Mesenchymal stem cell (in vitro differentiated cells and primary cell): ENCODE measurements at regions not wholly inside any gene's neighbourhood (a gene's known extent, or its start where the extent isn't known, plus 50 kb on each side); places are given as distances from the start of the nearest gene placed in this dataset.

ENCODE experiments used
- DNase-seq: peaks from one replicate; pipeline ENCODE4 v3.0.0-alpha.2; 2013
- H2AFZ ChIP-seq: one replicate; pipeline ENCODE4 v1.6.1; 2013; ENCODE audit warnings: low read depth, mild to moderate bottlenecking, control low read depth, inconsistent platforms, low read length, moderate library complexity
- H2AK5ac ChIP-seq: 2 replicates; pipeline ENCODE4 v1.6.1; 2013; ENCODE audit warnings: low read length, moderate library complexity, mild to moderate bottlenecking, inconsistent platforms; ENCODE audit not compliant: severe bottlenecking
- H2BK120ac ChIP-seq: one replicate; pipeline ENCODE4 v1.6.1; 2013; ENCODE audit warnings: low read depth, mild to moderate bottlenecking, inconsistent platforms, low read length, moderate library complexity
- H2BK12ac ChIP-seq, 2 experiments: one replicate each; pipeline ENCODE4 v1.6.1; 2013; ENCODE audit warnings: inconsistent platforms in 2 of 2, low read length in 2 of 2, mild to moderate bottlenecking in 2 of 2, moderate library complexity in 2 of 2, control low read depth in 1 of 2
- H2BK15ac ChIP-seq: one replicate; pipeline ENCODE4 v1.6.1; 2013; ENCODE audit warnings: mild to moderate bottlenecking, low read depth, inconsistent platforms; ENCODE audit not compliant: poor library complexity, severe bottlenecking
- H2BK5ac ChIP-seq: 2 replicates; pipeline ENCODE4 v1.6.1; 2013; ENCODE audit warnings: low read depth, mild to moderate bottlenecking, low read length, control low read depth, inconsistent platforms; ENCODE audit not compliant: poor library complexity, severe bottlenecking
- H3K14ac ChIP-seq, 2 experiments: one replicate each; pipeline ENCODE4 v1.6.1; 2013; ENCODE audit warnings: inconsistent platforms in 2 of 2, low read length in 2 of 2, control low read depth in 1 of 2, mild to moderate bottlenecking in 1 of 2, moderate library complexity in 1 of 2
- H3K18ac ChIP-seq, 2 experiments: one replicate each; pipeline ENCODE4 v1.6.1; 2013; ENCODE audit warnings: inconsistent platforms in 2 of 2, low read length in 2 of 2, control low read depth in 1 of 2, low read depth in 1 of 2, mild to moderate bottlenecking in 1 of 2
- H3K23ac ChIP-seq, 2 experiments: one replicate each; pipeline ENCODE4 v1.6.1; 2013; ENCODE audit warnings: inconsistent platforms in 2 of 2, low read length in 2 of 2, mild to moderate bottlenecking in 2 of 2, moderate library complexity in 2 of 2, control low read depth in 1 of 2
- H3K27ac ChIP-seq: 2 replicates; pipeline ENCODE4 v1.5.1; 2013; ENCODE audit warnings: mild to moderate bottlenecking, moderate library complexity, low read length, control low read depth, inconsistent platforms; ENCODE audit not compliant: poor library complexity, severe bottlenecking
- H3K27me3 ChIP-seq, 2 experiments: 2 replicates each; pipeline versions ENCODE4 v1.6.1 to v1.7.0; 2013; ENCODE audit warnings: low read length in 2 of 2, mild to moderate bottlenecking in 2 of 2, moderate library complexity in 2 of 2, control low read depth in 1 of 2, inconsistent platforms in 1 of 2; ENCODE audit not compliant: control insufficient read depth in 1 of 2, insufficient read depth in 1 of 2
- H3K36me3 ChIP-seq, 2 experiments: 2 replicates each; pipeline versions ENCODE4 v1.6.1 to v1.7.0; 2013; ENCODE audit warnings: low read length in 2 of 2, control low read depth in 1 of 2, inconsistent platforms in 1 of 2, low read depth in 1 of 2, mild to moderate bottlenecking in 1 of 2; ENCODE audit not compliant: insufficient read depth in 2 of 2, control insufficient read depth in 1 of 2
- H3K4ac ChIP-seq, 2 experiments: one replicate each; pipeline ENCODE4 v1.6.1; 2013; ENCODE audit warnings: inconsistent platforms in 2 of 2, low read length in 2 of 2, mild to moderate bottlenecking in 2 of 2, moderate library complexity in 2 of 2, control low read depth in 1 of 2, low read depth in 1 of 2
- H3K4me1 ChIP-seq: 2 replicates; pipeline ENCODE4 v1.6.1; 2013; ENCODE audit warnings: low read depth, low read length, control low read depth; ENCODE audit not compliant: control insufficient read depth, insufficient read depth
- H3K4me2 ChIP-seq: 2 replicates; pipeline ENCODE4 v1.6.1; 2013; ENCODE audit warnings: low read length, mild to moderate bottlenecking, inconsistent platforms; ENCODE audit not compliant: poor library complexity, severe bottlenecking
- H3K4me3 ChIP-seq, 2 experiments: 2 replicates each; pipeline versions ENCODE4 v1.5.1 to v1.7.0; 2013; ENCODE audit warnings: low read length in 2 of 2, mild to moderate bottlenecking in 2 of 2, control low read depth in 1 of 2, low read depth in 1 of 2; ENCODE audit not compliant: insufficient read depth in 1 of 2
- H3K79me1 ChIP-seq: replicated peaks from 2 replicates; pipeline ENCODE4 v1.6.1; 2013; ENCODE audit warnings: mild to moderate bottlenecking, control low read depth, low read length, inconsistent platforms; ENCODE audit not compliant: poor library complexity, severe bottlenecking
- H3K9ac ChIP-seq: 2 replicates; pipeline ENCODE4 v1.7.0; 2013; ENCODE audit warnings: mild to moderate bottlenecking, low read length, moderate library complexity
- H3K9me3 ChIP-seq: 2 replicates; pipeline ENCODE4 v1.7.0; 2013; ENCODE audit warnings: mild to moderate bottlenecking, low read length; ENCODE audit not compliant: control insufficient read depth
- H4K8ac ChIP-seq: one replicate; pipeline ENCODE4 v1.6.1; 2013; ENCODE audit warnings: inconsistent platforms, mild to moderate bottlenecking, low read length, moderate library complexity
- H4K91ac ChIP-seq: one replicate; pipeline ENCODE4 v1.6.1; 2013; ENCODE audit warnings: mild to moderate bottlenecking, low read length, inconsistent platforms
- WGBS: methylation state at CpG from one replicate; pipeline ENCODE4 v1.1.7; 2013; ENCODE audit warnings: mixed read lengths; 5-methylcytosine and 5-hydroxymethylcytosine counted together

GRCh38 chr18:34544930-34545329, 165.2 kb upstream of the DTNA start:
- WGBS = 90% methylated on average over 3 of the region's 3 CpGs

GRCh38 chr18:34548120-34548972, 161.8 kb upstream of the DTNA start:
- H3K23ac ChIP-seq = no peak overlapping the region
- H2BK5ac ChIP-seq = no peak overlapping the region
- H3K4me3 ChIP-seq = no peak overlapping the region
- H3K14ac ChIP-seq = no peak overlapping the region
- no peak overlapping the region for H2BK12ac ChIP-seq
- no peak overlapping the region for H2AFZ ChIP-seq
- no peak overlapping the region for H3K9ac ChIP-seq
- no peak overlapping the region for H3K27ac ChIP-seq
- H3K4me2 ChIP-seq = no peak overlapping the region
- H3K18ac ChIP-seq = no peak overlapping the region
- H3K9me3 ChIP-seq = no peaks in the 10 kb centered on the region
- no peak overlapping the region for H4K91ac ChIP-seq
- no peak for DNase-seq
- H3K79me1 ChIP-seq = no peaks in the 10 kb centered on the region
- H2BK15ac ChIP-seq = no peak overlapping the region
- no peak overlapping the region for H3K4ac ChIP-seq
- no peak overlapping the region for H4K8ac ChIP-seq
- no peaks in the 10 kb centered on the region for H3K27me3 ChIP-seq
- H2BK120ac ChIP-seq = no peak overlapping the region
- H3K4me1 ChIP-seq = no peaks in the 10 kb centered on the region
- WGBS = 100% methylated on average over 1 of the region's 2 CpGs
- no peak overlapping the region for H2AK5ac ChIP-seq
- H3K36me3 ChIP-seq = no peaks in the 10 kb centered on the region

More at GRCh38 chr18:34544930-34545329, 165.2 kb upstream of the DTNA start:
- Histone ChIP-seq H2BK12ac (no peak overlapping the region), H3K4me3 (no peak overlapping the region), H3K9me3 (no peaks in the 10 kb centered on the region), H3K4ac (no peak overlapping the region), H4K8ac (no peak overlapping the region), H3K4me2 (no peak overlapping the region), H3K14ac (no peak overlapping the region), H3K27ac (no peak overlapping the region), H3K23ac (no peak overlapping the region), H2BK5ac (no peak overlapping the region), H3K9ac (no peak overlapping the region), H2BK15ac (no peak overlapping the region), H2AFZ (no peak overlapping the region), H2AK5ac (no peak overlapping the region), H4K91ac (no peak overlapping the region), H3K79me1 (no peaks in the 10 kb centered on the region), H2BK120ac (no peak overlapping the region), H3K27me3 (no peaks in the 10 kb centered on the region), H3K4me1 (no peaks in the 10 kb centered on the region), H3K18ac (no peak overlapping the region), H3K36me3 (no peaks in the 10 kb centered on the region)
- no peak for DNase-seq

- Histone ChIP-seq H2BK5ac (no peak overlapping the region), H3K4ac (no peak overlapping the region), H3K23ac (no peak overlapping the region), H2AFZ (no peak overlapping the region), H3K36me3 (no peaks in the 10 kb centered on the region), H3K18ac (no peak overlapping the region), H2BK15ac (no peak overlapping the region), H3K4me2 (no peak overlapping the region), H3K79me1 (no peaks in the 10 kb centered on the region), H3K4me3 (no peak overlapping the region), H4K91ac (no peak overlapping the region), H2BK12ac (no peak overlapping the region), H3K4me1 (no peaks in the 10 kb centered on the region), H3K27ac (no peak overlapping the region), H3K27me3 (no peaks in the 10 kb centered on the region), H3K14ac (no peak overlapping the region), H4K8ac (no peak overlapping the region), H3K9ac (no peak overlapping the region), H2BK120ac (no peak overlapping the region), H2AK5ac (no peak overlapping the region), H3K9me3 (no peaks in the 10 kb centered on the region)
- WGBS = no CpG with 5 or more reads among the region's 2 CpGs
- DNase-seq = no peak
Measured at GRCh38 chr18:34548973-34549294, 161.2 kb upstream of the DTNA start.

GRCh38 chr18:34549367-34549766, 160.7 kb upstream of the DTNA start:
- Histone ChIP-seq H4K91ac (no peak overlapping the region), H2BK15ac (no peak overlapping the region)

More at GRCh38 chr18:34549367-34549766, 160.7 kb upstream of the DTNA start:
- no peak overlapping the region for H2AK5ac ChIP-seq
- no peak overlapping the region for H3K4me2 ChIP-seq
- H3K27me3 ChIP-seq = no peaks in the 10 kb centered on the region
- no peak overlapping the region for H3K18ac ChIP-seq
- no peak overlapping the region for H3K4me3 ChIP-seq
- no peak overlapping the region for H3K14ac ChIP-seq
- no peaks in the 10 kb centered on the region for H3K36me3 ChIP-seq
- no peak overlapping the region for H2BK5ac ChIP-seq
- no peak overlapping the region for H3K9ac ChIP-seq
- H2AFZ ChIP-seq = no peak overlapping the region
- H2BK12ac ChIP-seq = no peak overlapping the region
- H3K79me1 ChIP-seq = no peaks in the 10 kb centered on the region
- no peaks in the 10 kb centered on the region for H3K4me1 ChIP-seq
- H3K9me3 ChIP-seq = no peaks in the 10 kb centered on the region
- no peak overlapping the region for H3K23ac ChIP-seq
- no peak overlapping the region for H3K27ac ChIP-seq
- H2BK120ac ChIP-seq = no peak overlapping the region
- H3K4ac ChIP-seq = no peak overlapping the region
- no peak for DNase-seq
- no peak overlapping the region for H4K8ac ChIP-seq
